ENCODE measurements at regions not wholly inside any gene's neighbourhood (a gene's known extent, or its start where the extent isn't known, plus 50 kb on each side); places are given as distances from the start of the nearest gene placed in this dataset.

DNA sequence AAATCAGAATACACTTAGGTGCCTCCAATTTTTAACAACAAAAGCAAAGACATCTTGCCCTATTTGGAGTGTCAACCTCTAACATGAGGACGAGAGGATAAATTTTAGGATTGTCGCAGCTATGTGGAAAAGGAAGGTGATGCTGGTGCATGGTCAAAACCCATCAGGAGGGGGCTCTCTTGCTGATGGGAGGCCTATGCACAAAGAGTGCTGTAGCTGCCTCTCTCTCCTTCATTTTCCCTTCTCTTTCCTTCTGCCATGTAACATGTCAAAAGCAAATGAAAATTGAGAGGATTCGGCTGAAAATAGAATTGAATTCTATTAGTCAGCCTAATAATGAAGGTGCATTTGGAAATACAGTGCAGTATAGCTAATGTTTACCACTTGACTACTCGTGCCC, 578.7 kb upstream of the ZNF462 start:
- no peaks in the 10 kb centered on the region for H3K27me3 ChIP-seq (ENCODE audit: control insufficient read depth in 2 of 2, insufficient read depth in 2 of 2, low read length in 2 of 2)
- H3K4me3 ChIP-seq (replicated peaks in 1 of 3; ENCODE audit: insufficient read depth in 1 of 3, low read depth in 1 of 3, low read length in 3 of 3): no peak overlapping the region
- no peak for FAIRE-seq
- H3K9me3 ChIP-seq (replicated peaks; ENCODE audit: control insufficient read depth, insufficient read depth, low read length): peaks cover 2% of the 10 kb centered on the region
- no peak for DNase-seq (ENCODE audit: low read depth, low spot score)
- ChIA-PET CTCF (no interaction called here), POLR2A (no interaction called here)
- no TSS peak for BruUV-seq (replicated peaks)
- H3K36me3 ChIP-seq (ENCODE audit: control insufficient read depth in 2 of 2, extremely low read depth in 1 of 2, insufficient read depth in 2 of 2, low read length in 2 of 2): no peaks in the 10 kb centered on the region
- no peaks in the 10 kb centered on the region for H3K4me1 ChIP-seq (ENCODE audit: control insufficient read depth, extremely low read depth, insufficient read depth, low read length)
- dilution Hi-C loops (cut with MboI; ENCODE audit: extremely low pct_ligation_motif_present, low sequenced_read_pairs) (no loop called here), intact Hi-C loops (cut with micrococcal nuclease) (no loop called here)
- H2AFZ ChIP-seq (ENCODE audit: low read depth, low read length): no peak overlapping the region
- H3K9ac ChIP-seq (replicated peaks; ENCODE audit: extremely low read depth, insufficient read depth, low read length): no peak overlapping the region
- no peak overlapping the region for H3K4me2 ChIP-seq (ENCODE audit: insufficient read depth, low read length)
- no peaks in the 10 kb centered on the region for H4K20me1 ChIP-seq (replicated peaks; ENCODE audit: control insufficient read depth, extremely low read depth, insufficient read depth, low read length)
- no peaks in the 10 kb centered on the region for H3K9me1 ChIP-seq (replicated peaks; ENCODE audit: control insufficient read depth, extremely low read depth, insufficient read depth, low read length)
- H3K27ac ChIP-seq (ENCODE audit: insufficient read depth, low read depth, low read length): no peak overlapping the region
- H3K79me2 ChIP-seq (ENCODE audit: control insufficient read depth, insufficient read depth, low read length): no peaks in the 10 kb centered on the region
- TF ChIP-seq JUN (IDR thresholded peaks at IDR 0.05; ENCODE audit: borderline replicate concordance, insufficient read depth, insufficient read length, low read depth) (no peak), GATA2 (IDR thresholded peaks at IDR 0.05; ENCODE audit: insufficient read depth, insufficient read length, low read depth, low read length) (no peak), EZH2 (IDR thresholded peaks at IDR 0.05; ENCODE audit: borderline replicate concordance, low read depth, low read length, severe bottlenecking) (no peak), MYC (IDR thresholded peaks at IDR 0.05; ENCODE audit: low read depth, low read length) (no peak), FOS (IDR thresholded peaks at IDR 0.05; ENCODE audit: borderline replicate concordance, insufficient read depth, low read length) (no peak), POLR2AphosphoS5 (IDR thresholded peaks at IDR 0.05; ENCODE audit: insufficient read depth, low read depth, low read length) (no peak), POLR2A (IDR thresholded peaks at IDR 0.05; ENCODE audit: low read depth, low read length) (no peak)
- TF ChIP-seq, protein P1, sequence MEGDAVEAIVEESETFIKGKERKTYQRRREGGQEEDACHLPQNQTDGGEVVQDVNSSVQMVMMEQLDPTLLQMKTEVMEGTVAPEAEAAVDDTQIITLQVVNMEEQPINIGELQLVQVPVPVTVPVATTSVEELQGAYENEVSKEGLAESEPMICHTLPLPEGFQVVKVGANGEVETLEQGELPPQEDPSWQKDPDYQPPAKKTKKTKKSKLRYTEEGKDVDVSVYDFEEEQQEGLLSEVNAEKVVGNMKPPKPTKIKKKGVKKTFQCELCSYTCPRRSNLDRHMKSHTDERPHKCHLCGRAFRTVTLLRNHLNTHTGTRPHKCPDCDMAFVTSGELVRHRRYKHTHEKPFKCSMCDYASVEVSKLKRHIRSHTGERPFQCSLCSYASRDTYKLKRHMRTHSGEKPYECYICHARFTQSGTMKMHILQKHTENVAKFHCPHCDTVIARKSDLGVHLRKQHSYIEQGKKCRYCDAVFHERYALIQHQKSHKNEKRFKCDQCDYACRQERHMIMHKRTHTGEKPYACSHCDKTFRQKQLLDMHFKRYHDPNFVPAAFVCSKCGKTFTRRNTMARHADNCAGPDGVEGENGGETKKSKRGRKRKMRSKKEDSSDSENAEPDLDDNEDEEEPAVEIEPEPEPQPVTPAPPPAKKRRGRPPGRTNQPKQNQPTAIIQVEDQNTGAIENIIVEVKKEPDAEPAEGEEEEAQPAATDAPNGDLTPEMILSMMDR (IDR thresholded peaks at IDR 0.05; ENCODE audit: extremely low read depth in 1 of 2, insufficient read depth in 1 of 2, low read depth in 1 of 2, low read length in 2 of 2): no peak
- TF ChIP-seq, protein P2, sequence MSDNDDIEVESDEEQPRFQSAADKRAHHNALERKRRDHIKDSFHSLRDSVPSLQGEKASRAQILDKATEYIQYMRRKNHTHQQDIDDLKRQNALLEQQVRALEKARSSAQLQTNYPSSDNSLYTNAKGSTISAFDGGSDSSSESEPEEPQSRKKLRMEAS (IDR thresholded peaks at IDR 0.05; ENCODE audit: insufficient read depth, insufficient read length): no peak
